Liver (tissue), 3 donors: ENCODE measurements at regions not wholly inside any gene's neighbourhood (a gene's known extent, or its start where the extent isn't known, plus 50 kb on each side); places are given as distances from the start of the nearest gene placed in this dataset.

Source experiments
- CTCF ChIP-seq: fragments of 150-350 bp; IDR thresholded peaks from 2 replicates; pipeline ENCODE4 v1.5.1; 2017; ENCODE audit warnings: improper control_type of control experiment, low read depth, low read length; ENCODE audit not compliant: missing input control
- RAD21 ChIP-seq, 2 donors: IDR thresholded peaks; 2 replicates each; pipeline ENCODE4 v1.6.1; 2016; ENCODE audit warnings: antibody characterized with exemption in 2 of 2, mild to moderate bottlenecking in 2 of 2
- donor health status: healthy.
- donor health status: healthy.

DNA sequence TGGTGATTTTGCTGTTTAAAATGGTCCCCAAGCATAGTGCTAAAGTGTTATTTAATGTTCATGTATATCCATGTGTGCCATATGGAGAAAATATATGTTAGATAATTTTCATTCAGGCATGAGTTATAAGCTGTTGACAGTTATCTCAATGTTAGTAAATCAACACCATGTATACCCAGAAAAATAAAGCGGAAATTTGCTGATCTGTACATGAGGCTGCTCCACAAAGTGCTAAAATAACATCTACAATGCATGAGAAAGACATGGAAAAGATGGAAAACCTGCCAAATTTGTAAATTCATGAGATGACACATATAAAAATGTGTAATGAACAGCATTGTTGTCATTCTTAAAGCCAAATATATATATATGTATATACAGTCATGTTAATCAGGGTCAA, 1199.2 kb downstream of the FSCB start:
- TF ChIP-seq RAD21 (IDR thresholded peaks at IDR 0.05), result no peak
- TF ChIP-seq CTCF, result no peak
